DMS 273 treated with DMSO at 0.1 percent for 48 hours (cell line): ENCODE measurements at regions not wholly inside any gene's neighbourhood (a gene's known extent, or its start where the extent isn't known, plus 50 kb on each side); places are given as distances from the start of the nearest gene placed in this dataset.
"Not testable (repeated sequence)": the region's sequence is repeated elsewhere in the genome, so short reads cannot be mapped to it uniquely, and the experiment has no call there.

Experiments
- DNase-seq: peaks from one replicate; lab custom pipeline; 2025; lab: John Stamatoyannopoulos, UW

DNA sequence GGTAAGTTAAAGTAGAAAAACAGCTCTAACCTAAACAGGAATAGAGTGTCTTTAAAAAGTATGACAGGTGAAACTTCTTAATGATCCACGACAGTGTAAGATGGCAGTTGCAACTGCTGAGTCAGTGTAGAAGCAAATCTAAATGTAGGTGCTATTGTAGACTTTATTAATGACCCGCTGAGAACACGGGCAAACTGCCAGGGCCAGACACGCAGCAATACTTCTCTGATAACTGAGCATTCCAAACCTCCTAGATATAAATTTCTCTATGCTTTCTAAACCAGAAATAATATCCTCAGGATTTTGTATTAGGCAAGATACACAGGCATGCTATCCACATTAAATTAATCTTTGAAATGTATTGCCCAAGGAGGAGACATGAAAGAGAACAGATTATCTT lies 1076.4 kb downstream of the HACE1 start:
- no peak for DNase-seq

DNA sequence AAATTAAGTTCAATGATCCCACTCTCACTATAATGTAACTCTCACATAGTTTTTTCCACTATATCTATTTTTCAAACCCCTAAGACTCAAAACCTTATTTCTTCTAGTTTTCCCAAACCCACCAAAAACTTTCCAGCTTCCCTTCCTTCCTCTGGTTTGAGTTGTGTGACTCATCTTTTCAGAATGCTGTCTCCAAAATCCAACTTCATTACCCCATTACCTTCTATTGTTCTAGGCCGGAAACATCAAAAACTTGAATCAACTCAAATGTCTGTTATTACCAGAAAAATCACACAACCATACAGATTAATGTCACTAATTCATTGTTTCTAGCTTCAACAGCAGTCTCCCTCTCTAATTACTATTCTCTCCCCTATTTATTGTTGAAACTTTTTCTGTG lies 1090.3 kb downstream of the HACE1 start:
- DNase-seq: no peak

DNA sequence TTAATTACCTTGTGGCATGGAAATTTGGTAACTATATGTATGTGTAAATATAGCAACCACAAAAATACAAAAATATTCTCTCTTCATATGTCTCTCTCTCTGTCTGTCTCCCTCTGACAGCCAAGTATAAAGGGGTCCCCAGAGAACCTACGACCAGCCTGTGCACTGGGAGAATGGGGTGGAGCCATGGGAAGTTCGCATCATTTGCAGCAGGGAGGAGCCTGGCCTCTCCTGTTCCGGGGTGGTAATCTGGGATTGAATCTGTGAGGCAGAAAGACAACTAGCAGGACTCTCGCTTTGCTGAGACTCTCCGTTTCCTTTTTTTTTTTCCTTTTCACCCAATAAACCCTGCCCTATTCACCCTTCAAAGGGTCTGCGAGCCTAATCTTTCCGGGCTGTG lies 1109.1 kb downstream of the HACE1 start:
- no peak for DNase-seq

DNA sequence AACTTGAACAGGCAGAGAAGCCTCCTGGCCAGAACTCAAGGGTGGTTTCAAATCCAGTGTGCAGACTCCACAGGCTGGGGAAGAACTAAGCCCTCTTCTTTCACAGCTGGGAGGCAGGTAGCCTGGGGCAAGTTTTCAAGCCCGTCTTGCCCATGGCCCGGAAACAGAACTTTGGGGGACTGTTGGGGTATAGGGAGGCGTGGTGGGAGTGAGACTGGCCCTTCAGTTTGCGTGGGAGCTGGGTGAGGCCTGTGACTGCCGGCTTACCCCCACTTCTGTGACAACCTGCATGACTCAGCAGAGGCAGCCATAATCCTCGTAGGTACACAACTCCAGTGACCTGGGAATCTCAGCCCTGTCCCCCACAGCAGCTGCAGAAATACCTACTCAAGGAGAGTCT lies 1125.7 kb downstream of the HACE1 start:
- no peak for DNase-seq

DNA sequence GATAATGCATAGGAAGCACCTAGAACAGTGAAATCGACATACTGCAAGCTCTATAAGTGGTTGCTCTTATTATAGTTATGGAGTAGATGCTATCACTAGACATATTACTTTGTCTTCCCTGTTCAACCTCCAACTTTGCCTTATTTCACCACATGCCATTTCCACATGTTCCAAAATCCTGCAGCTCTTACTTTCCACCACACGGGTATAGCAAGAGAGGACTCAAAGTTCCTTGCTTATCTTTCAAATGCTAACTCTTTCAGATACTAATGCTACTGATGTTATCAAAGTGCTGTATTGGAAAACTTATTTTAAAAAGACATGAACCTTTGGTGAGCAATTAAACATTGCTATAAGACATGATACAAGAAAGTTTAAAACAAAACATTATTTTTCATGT lies 1130.1 kb downstream of the HACE1 start:
- DNase-seq: no peak

DNA sequence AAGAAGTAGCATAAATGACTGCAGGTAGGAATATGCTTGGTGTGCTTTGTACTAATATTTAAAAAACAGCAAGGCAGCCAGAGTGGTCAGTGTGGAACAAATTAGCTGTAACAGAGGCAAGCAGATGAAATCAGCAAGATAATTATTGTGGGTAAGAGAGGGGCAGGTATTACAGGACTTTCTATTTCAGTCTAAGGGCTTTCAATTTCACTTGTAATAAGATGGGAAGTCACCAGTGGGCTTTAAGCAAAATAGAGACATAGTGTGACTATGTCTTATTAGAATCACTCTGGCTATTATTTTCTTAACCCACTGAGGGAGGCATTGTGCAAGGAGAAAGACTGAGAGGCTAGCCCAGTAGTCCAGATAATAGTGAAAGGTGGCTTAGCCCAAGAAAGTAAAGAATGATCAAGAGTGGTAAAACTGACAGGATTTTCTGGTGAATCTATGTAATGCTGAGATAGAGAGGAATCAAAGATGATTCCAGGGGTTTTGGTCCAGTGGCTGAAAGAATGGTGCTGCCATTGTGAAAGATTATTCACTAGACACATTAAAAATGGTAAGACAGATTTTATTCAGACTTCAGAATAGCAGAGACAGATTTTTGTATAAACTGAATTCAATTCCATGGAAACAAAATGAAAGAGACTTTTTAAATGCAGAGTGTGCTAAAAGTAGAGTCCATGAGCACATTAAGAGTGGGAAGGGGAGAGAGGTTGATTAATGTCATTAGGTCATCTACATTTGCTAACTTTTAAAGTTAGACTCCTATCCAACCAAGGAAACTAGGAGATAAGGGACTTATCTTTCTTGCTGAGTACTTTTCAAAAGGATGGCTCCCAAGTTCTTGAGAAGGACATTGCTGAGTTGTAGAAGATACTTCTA lies 1136.0 kb downstream of the HACE1 start:
- no peak for DNase-seq

DNA sequence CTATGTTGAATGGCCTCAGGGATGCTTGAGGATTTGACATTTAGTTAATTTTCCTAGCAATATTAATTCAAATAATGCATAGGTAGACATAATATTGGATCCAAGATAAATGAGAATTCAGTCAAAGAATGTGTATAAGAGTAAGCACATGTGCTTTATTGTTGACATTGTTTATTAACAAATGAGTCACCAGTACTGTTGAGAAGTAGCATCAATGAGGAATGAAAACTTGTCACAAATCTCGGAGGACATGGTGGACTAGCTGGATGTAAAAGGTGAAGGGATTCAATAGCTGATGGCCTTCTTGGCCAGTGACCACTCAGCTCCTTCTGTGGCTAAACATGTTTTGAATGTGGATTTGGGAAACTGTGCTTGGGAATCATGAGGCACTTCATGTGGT lies 1137.0 kb downstream of the HACE1 start:
- no peak for DNase-seq

DNA sequence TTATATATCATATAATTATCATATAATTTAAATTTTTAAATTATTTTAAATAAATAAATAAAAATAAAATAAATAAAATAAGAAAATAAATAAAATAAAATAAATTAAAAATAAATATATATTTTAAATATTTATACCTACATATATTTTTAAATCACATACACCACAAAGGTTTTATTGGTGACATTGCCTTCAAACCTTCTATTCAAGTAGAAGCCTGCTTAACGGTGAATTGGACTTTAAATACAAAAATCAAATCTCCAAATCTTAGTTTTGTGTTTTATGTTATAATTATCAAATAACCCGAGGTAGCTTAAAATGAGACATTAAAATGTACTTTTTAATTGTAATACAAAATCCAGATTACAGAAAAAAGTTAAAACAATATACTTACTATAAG lies 1137.8 kb downstream of the HACE1 start:
- no peak for DNase-seq

DNA sequence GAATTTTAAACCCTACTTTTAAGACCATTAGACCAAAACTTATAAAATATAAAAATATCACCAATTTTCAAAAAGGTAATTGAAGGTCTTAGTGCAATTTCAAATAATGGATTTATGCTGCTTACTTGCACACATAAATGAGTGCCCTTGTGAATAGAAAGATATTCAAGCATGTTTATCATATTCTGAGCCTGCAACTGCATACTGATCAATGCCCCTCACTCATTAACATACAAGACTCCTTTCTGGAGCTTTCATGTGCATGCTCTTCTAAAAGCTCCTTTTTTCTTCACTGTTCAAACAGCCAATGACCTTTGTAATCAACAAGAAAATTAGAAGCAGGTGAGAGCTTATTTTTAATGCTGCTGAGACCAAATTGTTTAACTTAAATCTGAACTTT lies 1139.3 kb downstream of the HACE1 start:
- no peak for DNase-seq

DNA sequence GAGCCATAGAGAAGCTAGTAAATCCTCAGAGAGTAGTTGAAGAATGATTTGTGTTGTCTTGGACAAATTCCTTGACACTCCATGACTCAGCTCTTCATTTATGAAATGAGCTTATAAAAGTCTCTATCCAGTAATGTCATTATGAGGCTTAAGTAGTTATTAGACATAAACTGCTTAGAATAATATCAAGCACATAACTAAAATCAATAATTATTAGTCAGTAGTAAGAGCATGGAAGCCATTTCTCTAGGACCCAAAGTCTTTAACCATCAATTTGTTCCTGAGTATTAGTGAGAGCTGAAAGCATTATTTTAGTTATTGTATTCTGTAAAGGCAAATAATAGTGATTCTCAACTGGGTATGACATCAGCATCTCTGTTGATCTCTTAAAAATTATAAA lies 1140.2 kb downstream of the HACE1 start:
- DNase-seq: no peak

DNA sequence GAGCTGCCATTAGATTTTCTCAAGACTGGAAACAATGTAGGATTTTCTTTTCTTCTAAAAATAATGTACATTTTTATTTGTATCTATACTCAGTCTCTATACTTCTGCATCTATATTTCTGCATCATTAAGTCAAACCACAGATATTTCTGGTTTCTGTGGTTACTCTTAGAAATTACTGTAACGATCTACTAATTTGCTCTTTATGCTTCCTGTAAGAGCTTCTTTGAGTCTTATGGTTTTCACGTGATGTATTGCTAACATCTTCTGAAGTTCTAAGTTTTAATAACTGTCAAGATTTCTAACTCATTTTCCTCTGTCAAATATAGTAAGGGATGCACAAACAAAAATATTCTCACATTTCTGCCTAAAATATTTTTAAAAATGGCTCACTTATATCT lies 1144.5 kb downstream of the HACE1 start:
- no peak for DNase-seq

DNA sequence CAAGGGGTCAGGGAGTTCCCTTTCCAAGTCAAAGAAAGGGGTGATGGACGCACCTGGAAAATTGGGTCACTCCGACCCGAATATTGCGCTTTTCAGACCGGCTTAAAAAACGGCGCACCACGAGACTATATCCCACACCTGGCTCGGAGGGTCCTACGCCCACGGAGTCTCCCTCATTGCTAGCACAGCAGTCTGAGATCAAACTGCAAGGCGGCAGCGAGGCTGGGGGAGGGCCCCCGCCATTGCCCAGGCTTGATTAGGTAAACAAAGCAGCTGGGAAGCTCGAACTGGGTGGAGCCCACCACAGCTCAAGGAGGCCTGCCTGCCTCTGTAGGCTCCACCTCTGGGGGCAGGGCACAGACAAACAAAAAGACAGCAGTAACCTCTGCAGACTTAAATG lies 1150.5 kb downstream of the HACE1 start:
- not testable (repeated sequence) for DNase-seq

DNA sequence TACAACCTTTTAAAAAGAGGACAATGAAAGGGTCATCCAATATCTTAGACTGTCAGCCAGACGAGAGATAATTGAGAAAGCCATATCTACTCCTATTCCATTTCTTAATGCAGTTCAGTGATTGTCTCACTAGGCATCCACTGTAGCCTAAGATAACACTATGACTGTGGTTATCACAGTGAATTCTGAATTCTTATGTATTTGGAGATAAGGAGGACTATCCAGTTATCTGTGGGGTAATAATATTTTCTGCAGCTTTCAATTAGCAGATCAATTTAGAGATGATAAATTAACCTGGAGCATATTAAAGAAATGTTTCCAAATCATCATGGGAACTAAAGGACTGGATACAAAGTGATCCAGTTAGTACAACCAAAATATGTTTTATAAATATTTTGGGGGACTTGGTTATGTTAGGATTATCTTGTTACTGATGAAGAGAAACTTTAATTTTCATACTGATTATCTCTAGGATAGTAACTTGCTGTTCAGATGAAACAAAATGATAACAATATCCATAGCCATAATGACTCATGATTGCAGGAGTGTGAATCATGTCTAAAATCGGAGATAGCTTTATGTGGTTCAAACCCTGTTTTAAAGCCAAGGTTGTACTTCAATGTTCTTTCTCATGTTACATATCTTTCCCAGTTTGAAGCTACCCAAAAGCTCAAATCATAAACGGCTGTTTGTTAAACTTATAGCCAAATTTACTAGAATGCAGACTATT lies 1152.0 kb downstream of the HACE1 start:
- no peak for DNase-seq

DNA sequence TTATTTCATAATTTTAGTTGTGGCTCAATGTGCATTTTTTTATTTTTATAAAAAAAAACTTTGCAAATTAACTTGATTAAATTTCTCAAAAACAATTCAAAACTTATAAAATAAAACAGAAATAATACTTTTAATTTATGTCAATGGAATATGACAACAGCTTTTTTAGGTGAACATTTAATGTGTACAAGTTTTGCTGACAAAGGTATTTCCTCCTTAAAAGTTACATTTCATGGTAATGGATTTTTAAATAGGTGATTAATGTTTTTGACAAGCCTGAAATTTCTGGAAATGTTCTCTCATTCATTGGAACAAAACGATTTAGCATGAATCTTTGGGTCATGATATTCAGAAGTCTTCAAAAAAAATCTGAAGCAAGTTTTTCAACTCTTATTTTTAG lies 1160.0 kb downstream of the HACE1 start:
- no peak for DNase-seq

DNA sequence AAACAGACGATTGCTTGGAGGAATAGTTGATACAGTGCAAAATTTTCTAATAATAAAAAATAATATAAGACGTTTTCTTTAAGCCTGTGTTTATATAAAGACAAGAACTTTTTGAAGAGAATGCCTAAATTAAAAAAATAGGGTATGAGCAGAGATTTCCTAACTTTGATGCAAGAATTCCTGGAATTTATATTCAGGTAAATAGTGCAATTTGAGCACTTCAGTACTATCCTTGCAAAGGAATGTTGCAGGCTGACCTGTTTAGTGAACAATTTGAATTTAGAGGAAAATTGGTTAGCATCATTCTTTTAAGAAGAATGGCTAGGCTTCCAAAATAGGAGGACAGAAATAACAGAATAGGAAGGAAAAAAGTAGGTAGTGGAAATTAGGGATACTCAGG lies 1172.3 kb downstream of the HACE1 start:
- DNase-seq: no peak

DNA sequence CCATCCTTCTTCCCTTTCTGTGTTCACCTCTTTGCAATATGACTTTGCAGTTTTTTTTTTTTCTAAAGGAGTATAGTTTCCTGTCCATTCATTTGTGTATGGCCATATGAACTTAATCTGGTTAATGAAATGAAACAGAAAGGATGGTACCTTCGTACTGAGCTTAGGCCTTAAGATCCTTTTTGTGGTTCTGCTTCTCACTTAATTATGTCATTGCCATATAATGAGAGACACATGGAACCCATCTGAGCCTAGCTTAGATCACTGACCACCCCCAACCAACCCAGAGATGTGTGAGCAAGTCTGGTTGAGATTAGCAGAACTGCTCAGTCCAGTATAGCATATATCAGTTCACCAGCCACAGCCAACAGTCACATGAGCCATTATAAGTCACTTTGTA lies 1179.6 kb downstream of the HACE1 start:
- no peak for DNase-seq

DNA sequence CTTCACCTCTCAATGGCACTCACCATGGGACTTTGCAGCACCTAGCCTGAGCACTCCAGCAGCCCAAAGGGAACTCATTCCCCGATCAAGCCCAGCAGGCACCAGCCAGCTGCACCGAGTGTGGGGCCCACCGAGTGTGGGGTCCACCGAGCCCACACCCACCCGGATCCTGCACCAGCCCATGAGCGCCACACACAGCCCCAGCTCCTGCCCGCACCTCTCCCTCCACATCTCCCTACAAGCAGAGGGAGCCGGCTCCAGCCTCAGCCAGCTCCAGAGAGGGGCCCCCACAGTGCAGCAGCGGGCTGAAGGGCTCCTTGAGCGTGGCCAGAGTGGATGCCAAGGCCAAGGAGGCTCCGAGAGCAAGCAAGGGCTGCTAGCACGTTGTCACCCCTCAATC lies 1182.4 kb downstream of the HACE1 start:
- DNase-seq: no peak

DNA sequence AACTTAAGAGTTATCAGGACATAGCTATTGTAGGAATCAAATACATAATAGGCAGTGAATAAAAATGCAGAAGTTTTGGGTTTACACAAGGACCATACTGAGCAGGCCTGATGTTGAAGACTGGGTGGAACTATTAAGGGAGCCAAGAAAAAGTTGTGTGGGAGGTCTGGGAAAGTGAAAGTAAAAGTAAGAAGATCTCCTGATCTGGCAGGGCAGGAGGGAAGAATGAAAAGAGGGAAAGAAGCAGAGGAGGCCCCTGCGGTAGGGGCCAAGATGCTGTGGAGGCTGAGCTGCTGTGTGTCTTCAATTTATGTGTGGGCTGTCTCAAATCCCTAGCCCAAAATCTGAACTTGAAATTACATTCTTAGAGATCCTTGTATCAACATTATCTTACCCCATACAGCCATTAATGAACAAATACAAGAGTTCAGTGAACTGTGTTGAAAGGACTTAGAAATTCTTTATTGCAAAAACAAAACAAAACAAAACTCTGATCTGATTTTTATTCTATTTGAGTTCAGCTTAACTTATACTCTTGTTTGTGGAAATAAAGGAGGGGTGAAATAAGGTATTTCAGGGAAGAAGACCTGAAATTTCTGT lies 1183.8 kb downstream of the HACE1 start:
- DNase-seq: no peak

DNA sequence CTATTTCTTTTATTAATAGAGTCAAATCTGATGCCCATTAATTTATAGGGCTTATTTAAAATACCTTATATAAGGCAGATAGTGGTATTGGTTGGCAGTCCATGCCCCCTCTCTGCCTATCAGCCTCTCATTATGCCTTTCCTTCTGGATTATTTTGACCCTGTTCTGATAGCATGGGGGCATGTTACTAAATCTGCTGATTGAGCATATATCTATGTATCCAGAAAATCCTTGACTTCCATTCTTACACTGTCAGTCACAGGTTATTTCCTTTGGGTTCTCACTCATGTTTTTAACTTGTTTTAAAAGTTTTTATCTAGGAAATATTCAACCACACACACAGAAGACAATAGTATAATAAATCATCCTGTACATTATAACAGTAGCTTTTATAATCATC lies 1184.9 kb downstream of the HACE1 start:
- DNase-seq: no peak

DNA sequence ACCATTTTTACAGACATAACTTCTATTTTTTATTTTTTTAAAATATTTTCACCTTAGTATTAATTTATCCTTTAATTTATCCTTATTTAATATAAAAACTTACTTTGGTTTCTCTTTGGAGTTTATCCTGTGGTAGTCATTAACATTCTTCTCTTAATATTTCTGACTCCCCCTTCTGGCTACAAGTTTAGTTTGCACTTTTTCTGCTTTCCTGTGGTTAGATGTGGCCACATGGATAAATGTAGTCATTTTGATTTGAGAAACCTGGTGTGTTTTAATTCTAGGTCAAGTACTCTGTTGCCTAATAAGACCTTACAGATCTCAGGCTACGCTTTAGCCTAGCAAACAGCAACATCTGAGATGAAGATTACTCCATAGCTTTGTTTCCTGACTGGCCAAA lies 1187.5 kb downstream of the HACE1 start:
- DNase-seq: no peak

DNA sequence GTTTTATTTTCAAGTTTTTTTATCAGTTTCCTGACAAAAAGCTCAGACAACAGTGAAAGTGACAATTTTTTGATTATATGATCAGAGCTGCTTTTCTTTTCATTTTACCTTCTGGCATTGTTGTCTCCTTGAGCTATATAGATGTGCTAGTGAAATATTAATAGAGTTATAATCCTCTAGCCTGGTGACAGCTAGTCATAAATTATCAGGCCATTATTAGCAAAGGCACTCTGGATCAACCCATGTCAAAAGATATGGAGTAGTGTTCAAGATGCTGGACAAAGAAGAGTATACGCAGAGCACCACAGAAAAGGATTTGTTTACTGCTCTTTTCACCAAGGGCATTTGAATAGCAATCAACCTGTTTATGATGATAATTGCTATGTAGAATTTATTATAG lies 1230.1 kb downstream of the HACE1 start:
- no peak for DNase-seq

DNA sequence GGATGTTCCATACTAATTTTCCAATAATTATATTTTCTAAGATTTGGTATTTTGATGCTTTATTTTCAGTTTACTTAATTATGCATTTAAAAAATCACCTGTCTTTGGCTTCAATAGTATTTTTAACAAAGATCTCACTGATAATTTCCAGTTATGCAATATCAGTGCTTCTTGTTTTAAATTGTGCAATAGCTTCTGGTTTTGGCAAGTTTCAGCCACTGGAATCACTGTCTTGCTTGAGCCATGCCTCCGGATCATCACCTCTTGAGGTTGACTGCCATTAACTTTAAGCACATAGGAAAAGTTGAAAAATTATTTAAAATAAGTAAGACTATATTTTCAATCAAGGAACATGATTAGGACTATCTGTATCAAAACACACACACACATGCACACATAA lies 1242.1 kb downstream of the HACE1 start:
- DNase-seq: no peak

DNA sequence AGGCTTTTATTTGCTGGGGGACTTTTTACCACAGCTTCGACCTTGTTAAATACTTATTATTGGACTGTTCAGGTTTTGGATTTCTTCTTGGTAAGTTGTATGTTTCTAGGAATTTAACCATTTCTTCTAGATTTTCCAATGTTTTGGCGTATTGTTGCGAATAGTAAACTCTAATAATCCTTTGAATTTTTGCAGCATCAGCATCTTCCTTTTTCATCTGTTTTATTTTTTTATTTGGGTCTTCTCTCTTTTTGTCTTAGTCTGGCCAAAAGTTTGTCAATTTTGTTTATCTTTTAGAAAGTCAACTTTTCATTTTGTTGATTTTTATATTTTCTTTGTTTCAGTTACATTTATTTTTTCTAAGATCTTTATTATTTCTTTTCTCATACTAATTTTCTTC lies 1272.0 kb downstream of the HACE1 start:
- DNase-seq: no peak
